GM13976 (cell line): ENCODE measurements at regions not wholly inside any gene's neighbourhood (a gene's known extent, or its start where the extent isn't known, plus 50 kb on each side); places are given as distances from the start of the nearest gene placed in this dataset.

Experiments
- DNase-seq: peaks from one replicate; pipeline ENCODE4 v3.0.0; 2012; ENCODE audit warnings: low spot score
- in situ Hi-C: fragments of 300-500 bp; cut with MboI; formaldehyde crosslinking; loops from one replicate; pipeline ENCODE4 v1.12.0; 2022; ENCODE audit warnings: low sequenced_read_pairs, mixed read lengths, inconsistent platforms; ENCODE audit not compliant: unreplicated experiment
- TF ChIP-seq, protein P1 (sequence below): IDR thresholded peaks from 2 replicates; pipeline ENCODE4 v1.5.1; 2012; ENCODE audit warnings: borderline replicate concordance, mild to moderate bottlenecking; ENCODE audit not compliant: insufficient read depth; ENCODE audit errors: extremely low read depth, missing control alignments, control extremely low read depth

DNA sequence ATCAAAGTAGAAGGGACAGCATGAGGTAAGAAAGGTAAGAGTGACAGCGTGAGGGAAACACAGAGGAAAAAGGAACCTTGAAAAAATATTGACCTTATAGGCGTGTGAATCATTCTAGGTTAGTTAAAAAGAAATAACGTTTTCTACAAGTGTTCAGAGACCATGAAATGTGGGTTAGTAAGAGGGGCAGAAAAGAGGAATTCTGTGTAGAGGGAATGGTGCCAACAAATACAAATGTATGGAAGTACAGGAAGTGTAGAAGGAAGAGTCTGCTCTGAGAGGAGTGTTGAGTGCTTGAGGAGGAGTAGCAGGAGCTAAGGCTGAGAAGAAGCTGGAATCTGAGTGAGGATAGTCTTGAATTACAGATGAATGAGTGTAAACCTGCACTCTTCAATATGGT lies 418.6 kb upstream of the RIOK2 start:
- in situ Hi-C loops = no loop called here
- no peak for DNase-seq
- TF ChIP-seq, protein P1, sequence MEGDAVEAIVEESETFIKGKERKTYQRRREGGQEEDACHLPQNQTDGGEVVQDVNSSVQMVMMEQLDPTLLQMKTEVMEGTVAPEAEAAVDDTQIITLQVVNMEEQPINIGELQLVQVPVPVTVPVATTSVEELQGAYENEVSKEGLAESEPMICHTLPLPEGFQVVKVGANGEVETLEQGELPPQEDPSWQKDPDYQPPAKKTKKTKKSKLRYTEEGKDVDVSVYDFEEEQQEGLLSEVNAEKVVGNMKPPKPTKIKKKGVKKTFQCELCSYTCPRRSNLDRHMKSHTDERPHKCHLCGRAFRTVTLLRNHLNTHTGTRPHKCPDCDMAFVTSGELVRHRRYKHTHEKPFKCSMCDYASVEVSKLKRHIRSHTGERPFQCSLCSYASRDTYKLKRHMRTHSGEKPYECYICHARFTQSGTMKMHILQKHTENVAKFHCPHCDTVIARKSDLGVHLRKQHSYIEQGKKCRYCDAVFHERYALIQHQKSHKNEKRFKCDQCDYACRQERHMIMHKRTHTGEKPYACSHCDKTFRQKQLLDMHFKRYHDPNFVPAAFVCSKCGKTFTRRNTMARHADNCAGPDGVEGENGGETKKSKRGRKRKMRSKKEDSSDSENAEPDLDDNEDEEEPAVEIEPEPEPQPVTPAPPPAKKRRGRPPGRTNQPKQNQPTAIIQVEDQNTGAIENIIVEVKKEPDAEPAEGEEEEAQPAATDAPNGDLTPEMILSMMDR = no peak

DNA sequence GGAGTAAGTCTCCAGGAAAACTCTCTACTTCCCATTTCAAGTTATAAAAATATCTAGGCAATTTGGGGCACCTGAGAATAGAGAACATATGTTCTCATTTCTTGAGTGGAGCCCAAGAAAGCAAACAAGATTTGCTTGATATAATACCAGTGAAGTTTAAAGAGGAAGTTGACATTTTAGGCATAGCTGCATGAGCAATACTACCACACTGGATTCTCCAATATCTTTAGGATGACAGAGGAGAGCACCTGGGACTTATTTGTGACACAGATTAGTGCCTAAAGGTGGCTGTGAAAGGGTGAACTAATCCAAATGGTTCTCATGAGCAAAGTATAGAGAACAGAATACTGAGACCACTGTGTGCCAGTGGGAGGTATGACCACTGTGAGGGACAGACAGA lies 423.5 kb upstream of the RIOK2 start:
- in situ Hi-C loops = no loop called here
- TF ChIP-seq, protein P1 = no peak

DNA sequence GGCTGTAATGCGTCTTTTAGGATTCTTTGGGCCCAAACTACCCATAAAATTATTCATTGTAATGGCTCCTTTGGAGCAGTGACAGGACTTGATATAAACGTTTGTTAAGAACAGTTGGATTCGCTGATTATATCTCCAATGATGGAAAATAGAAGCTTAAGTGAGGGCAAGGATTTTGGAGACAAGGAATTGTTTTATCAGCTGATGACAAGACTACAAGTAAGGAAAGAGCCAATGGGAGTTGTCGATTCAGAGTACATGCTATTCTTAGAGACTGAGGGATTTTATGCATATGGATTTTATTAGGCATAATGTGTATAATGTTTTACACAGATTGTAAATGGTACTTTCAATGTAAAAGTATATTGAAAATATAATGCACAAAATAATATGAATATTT lies 425.5 kb upstream of the RIOK2 start:
- no peak for DNase-seq
- in situ Hi-C loops = no loop called here
- TF ChIP-seq, protein P1 = no peak

More for the DNA sequence above, 423.5 kb upstream of the RIOK2 start:
- no peak for DNase-seq

DNA sequence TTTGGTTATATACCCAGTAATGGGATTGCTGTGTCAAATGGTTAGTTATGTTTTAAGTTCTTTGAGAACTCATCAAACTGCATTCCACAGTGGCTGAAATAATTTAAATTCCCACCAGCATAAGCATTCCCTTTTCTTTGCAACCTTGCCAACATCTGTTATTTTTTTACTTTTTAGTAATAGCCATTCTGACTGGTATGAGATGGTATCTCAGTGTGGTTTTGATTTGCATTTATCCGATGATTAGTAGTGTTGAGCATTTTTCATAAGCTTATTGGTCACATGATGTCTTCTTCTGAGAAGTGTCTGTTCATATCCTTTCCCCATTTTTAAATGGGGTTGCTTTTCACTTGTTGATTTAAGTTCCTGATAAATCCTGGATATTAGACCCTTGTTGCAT lies 435.7 kb upstream of the RIOK2 start:
- TF ChIP-seq, protein P1 = no peak
- no peak for DNase-seq
- in situ Hi-C loops = no loop called here

DNA sequence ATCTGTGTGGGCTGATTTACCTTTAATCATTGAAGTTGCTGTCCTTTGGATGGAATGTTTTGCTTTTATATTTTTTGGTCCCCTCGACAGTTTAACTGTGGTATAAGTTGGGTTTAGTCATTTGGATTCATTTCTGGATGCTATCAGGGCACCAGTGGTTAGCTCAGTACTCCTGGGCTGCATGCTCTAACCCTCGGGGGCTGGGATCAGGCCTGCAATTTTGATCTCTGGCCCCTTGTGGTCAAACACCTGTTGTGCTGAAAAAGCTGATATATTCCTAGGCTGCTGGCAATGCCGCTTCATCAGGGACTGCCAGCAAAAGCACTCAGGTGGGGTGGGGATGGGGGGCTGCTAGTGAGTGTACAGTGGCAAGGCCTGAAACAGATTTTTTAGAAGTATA lies 440.4 kb upstream of the RIOK2 start:
- in situ Hi-C loops = no loop called here
- TF ChIP-seq, protein P1 = no peak
- no peak for DNase-seq

DNA sequence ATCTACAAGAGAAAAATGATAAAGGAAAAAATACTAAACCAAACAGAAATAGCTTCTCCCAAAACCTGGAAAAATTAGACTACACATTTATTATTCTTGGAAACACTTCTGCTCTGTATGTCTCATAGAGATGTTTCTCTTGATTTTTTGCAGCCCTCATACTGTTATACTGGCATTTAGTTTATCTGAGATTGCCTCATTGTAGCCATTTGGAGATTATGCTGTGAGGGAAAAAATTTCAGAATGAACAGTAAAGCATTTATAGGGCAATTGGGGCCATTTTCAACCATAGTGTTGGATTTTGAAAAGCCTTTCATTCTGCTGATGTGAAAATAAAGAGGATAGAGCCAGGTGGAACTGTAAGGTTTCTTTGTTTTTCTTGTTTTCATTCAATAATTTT lies 441.8 kb upstream of the RIOK2 start:
- in situ Hi-C loops = no loop called here
- TF ChIP-seq, protein P1 = no peak
- no peak for DNase-seq

DNA sequence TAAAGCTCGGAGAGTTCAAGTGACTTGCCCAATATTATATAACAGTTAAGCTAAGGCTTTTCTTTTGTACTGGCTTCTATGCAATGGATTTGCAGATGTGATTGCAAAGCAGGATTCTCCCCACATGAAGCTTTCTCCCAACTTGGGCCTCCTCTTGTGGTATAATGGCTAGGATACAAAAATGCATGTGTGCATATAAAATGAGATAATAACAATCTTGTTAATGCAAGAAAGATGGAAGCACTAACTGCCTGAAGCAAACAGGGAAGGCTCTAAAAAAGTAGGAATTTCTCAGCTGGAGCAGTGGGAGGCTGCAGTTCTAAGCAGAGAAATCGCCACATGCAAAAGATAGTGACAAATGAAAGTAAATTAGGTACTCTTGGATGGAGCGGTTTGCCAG lies 444.2 kb upstream of the RIOK2 start:
- TF ChIP-seq, protein P1 = no peak
- in situ Hi-C loops = no loop called here
- DNase-seq = no peak
